ENCODE measurements at regions not wholly inside any gene's neighbourhood (a gene's known extent, or its start where the extent isn't known, plus 50 kb on each side); places are given as distances from the start of the nearest gene placed in this dataset.
"Not testable (repeated sequence)": the region's sequence is repeated elsewhere in the genome, so short reads cannot be mapped to it uniquely, and the experiment has no call there.

GRCh38 chr4:77454858-77455257, 150.8 kb upstream of the CXCL13 start:
- Histone ChIP-seq H3K4me2 (ENCODE audit: low read length) (no peak overlapping the region), H3K9me3 (ENCODE audit: low read length) (no peaks in the 10 kb centered on the region), H3K4me3 (ENCODE audit: low read depth, low read length, poor library complexity, severe bottlenecking) (no peak overlapping the region), H3K4me1 (ENCODE audit: insufficient read depth, low read length, poor library complexity, severe bottlenecking) (no peaks in the 10 kb centered on the region), H3K27ac (ENCODE audit: low read depth, low read length, poor library complexity, severe bottlenecking) (no peak overlapping the region), H2AFZ (ENCODE audit: low read length) (no peak overlapping the region), H3K36me3 (ENCODE audit: insufficient read depth, low read length) (no peaks in the 10 kb centered on the region), H4K20me1 (ENCODE audit: insufficient read depth, low read length) (no peaks in the 10 kb centered on the region), H3K79me2 (ENCODE audit: insufficient read depth, low read depth, low read length) (no peaks in the 10 kb centered on the region), H3K9me2 (ENCODE audit: insufficient read depth, low read length) (no peaks in the 10 kb centered on the region)
- TF ChIP-seq EZH2phosphoT487 (IDR thresholded peaks at IDR 0.05; ENCODE audit: borderline replicate concordance, low read depth, low read length) = no peak
- CTCF ChIA-PET (ENCODE audit: unreplicated experiment) = no interaction called here
- DNase-seq (ENCODE audit: low spot score) = no peak
- no TSS peak for BruUV-seq (replicated peaks)
- intact Hi-C loops (cut with micrococcal nuclease; ENCODE audit: unreplicated experiment) = no loop called here
- POLR2A ChIA-PET = interaction anchor here (0.7 kb wide), 1 partner anchor 613 kb away, joined by 3 read pairs; no protein-coding TSS in a partner anchor

DNA sequence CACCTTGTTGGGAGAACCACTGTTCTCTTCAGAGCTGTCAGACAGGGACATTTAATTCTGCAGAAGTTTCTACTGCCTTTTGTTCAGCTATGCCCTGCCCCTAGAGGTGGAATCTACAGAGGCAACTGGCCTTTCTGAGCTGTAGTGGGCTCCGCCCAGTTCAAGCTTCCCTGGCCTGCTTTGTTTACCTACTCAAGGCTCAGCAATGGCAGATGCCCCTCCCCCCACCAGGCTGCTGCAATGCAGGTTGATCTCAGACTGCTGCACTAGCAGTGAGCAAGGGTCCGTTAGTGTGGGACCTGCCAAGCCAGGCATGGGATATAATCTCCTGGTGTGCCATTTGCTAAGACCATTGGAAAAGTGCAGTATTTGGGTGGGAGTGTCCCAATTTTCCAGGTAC, 141.5 kb upstream of the CXCL13 start:
- H3K9me3 ChIP-seq (ENCODE audit: low read length); DNase-seq (ENCODE audit: low spot score); H4K20me1 ChIP-seq (ENCODE audit: insufficient read depth, low read length); H3K4me2 ChIP-seq (ENCODE audit: low read length); CTCF ChIA-PET (ENCODE audit: unreplicated experiment); H3K27ac ChIP-seq (ENCODE audit: low read depth, low read length, poor library complexity, severe bottlenecking); H3K9me2 ChIP-seq (ENCODE audit: insufficient read depth, low read length); intact Hi-C loops (cut with micrococcal nuclease; ENCODE audit: unreplicated experiment); POLR2A ChIA-PET; H3K4me3 ChIP-seq (ENCODE audit: low read depth, low read length, poor library complexity, severe bottlenecking); BruUV-seq (replicated peaks); H3K36me3 ChIP-seq (ENCODE audit: insufficient read depth, low read length); H3K4me1 ChIP-seq (ENCODE audit: insufficient read depth, low read length, poor library complexity, severe bottlenecking); H2AFZ ChIP-seq (ENCODE audit: low read length); H3K79me2 ChIP-seq (ENCODE audit: insufficient read depth, low read depth, low read length): not testable (repeated sequence)

GRCh38 chr4:77465271-77465670, 140.3 kb upstream of the CXCL13 start:
- Histone ChIP-seq H3K36me3 (ENCODE audit: insufficient read depth, low read length) (no peaks in the 10 kb centered on the region), H3K27ac (ENCODE audit: low read depth, low read length, poor library complexity, severe bottlenecking) (no peak overlapping the region), H3K79me2 (ENCODE audit: insufficient read depth, low read depth, low read length) (no peaks in the 10 kb centered on the region), H3K4me2 (ENCODE audit: low read length) (no peak overlapping the region), H4K20me1 (ENCODE audit: insufficient read depth, low read length) (no peaks in the 10 kb centered on the region), H3K9me2 (ENCODE audit: insufficient read depth, low read length) (no peaks in the 10 kb centered on the region), H3K9me3 (ENCODE audit: low read length) (no peaks in the 10 kb centered on the region), H2AFZ (ENCODE audit: low read length) (no peak overlapping the region), H3K4me1 (ENCODE audit: insufficient read depth, low read length, poor library complexity, severe bottlenecking) (no peaks in the 10 kb centered on the region), H3K4me3 (ENCODE audit: low read depth, low read length, poor library complexity, severe bottlenecking) (no peak overlapping the region)
- no TSS peak for BruUV-seq (replicated peaks)
- ChIA-PET CTCF (ENCODE audit: unreplicated experiment) (no interaction called here), POLR2A (interaction anchor here (0.6 to 1.2 kb wide), 3 partner anchors 9 to 15 kb away, joined by 3 to 5 read pairs (median 3); no protein-coding TSS in a partner anchor)
- TF ChIP-seq EZH2phosphoT487 (IDR thresholded peaks at IDR 0.05; ENCODE audit: borderline replicate concordance, low read depth, low read length) = no peak
- TF ChIP-seq, protein P1, sequence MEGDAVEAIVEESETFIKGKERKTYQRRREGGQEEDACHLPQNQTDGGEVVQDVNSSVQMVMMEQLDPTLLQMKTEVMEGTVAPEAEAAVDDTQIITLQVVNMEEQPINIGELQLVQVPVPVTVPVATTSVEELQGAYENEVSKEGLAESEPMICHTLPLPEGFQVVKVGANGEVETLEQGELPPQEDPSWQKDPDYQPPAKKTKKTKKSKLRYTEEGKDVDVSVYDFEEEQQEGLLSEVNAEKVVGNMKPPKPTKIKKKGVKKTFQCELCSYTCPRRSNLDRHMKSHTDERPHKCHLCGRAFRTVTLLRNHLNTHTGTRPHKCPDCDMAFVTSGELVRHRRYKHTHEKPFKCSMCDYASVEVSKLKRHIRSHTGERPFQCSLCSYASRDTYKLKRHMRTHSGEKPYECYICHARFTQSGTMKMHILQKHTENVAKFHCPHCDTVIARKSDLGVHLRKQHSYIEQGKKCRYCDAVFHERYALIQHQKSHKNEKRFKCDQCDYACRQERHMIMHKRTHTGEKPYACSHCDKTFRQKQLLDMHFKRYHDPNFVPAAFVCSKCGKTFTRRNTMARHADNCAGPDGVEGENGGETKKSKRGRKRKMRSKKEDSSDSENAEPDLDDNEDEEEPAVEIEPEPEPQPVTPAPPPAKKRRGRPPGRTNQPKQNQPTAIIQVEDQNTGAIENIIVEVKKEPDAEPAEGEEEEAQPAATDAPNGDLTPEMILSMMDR (conservative IDR thresholded peaks at IDR 0.05; ENCODE audit: low read length) = peak; percentile 56
- intact Hi-C loops (cut with micrococcal nuclease; ENCODE audit: unreplicated experiment) = no loop called here
- no peak for DNase-seq (ENCODE audit: low spot score)

DNA sequence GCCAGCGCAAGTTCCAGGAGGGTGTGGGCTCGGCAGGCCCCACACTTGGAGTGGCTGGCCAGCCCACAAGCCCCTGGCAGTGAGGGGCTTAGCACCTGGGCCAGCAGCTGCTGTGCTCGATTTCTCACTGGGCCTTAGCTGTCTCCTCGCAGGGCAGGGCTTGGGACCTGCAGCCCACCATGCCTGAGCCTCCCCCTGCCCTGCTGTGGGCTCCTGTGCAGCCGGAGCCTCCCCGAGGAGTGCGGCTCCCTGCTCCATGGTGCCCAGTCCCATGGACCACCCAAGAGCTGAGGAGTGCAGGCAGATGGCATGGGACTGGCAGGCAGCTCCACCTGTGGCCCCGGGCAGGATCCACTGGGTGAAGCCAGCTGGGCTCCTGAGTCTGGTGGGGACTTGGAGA, 139.2 kb upstream of the CXCL13 start:
- no TSS peak for BruUV-seq (replicated peaks)

More for the DNA sequence above, 139.2 kb upstream of the CXCL13 start:
- Histone ChIP-seq H3K79me2 (ENCODE audit: insufficient read depth, low read depth, low read length) (no peaks in the 10 kb centered on the region), H3K4me1 (ENCODE audit: insufficient read depth, low read length, poor library complexity, severe bottlenecking) (no peaks in the 10 kb centered on the region), H3K4me2 (ENCODE audit: low read length) (no peak overlapping the region), H2AFZ (ENCODE audit: low read length) (no peak overlapping the region), H3K4me3 (ENCODE audit: low read depth, low read length, poor library complexity, severe bottlenecking) (no peak overlapping the region), H3K9me3 (ENCODE audit: low read length) (no peaks in the 10 kb centered on the region), H3K36me3 (ENCODE audit: insufficient read depth, low read length) (no peaks in the 10 kb centered on the region), H3K9me2 (ENCODE audit: insufficient read depth, low read length) (no peaks in the 10 kb centered on the region), H4K20me1 (ENCODE audit: insufficient read depth, low read length) (no peaks in the 10 kb centered on the region), H3K27ac (ENCODE audit: low read depth, low read length, poor library complexity, severe bottlenecking) (no peak overlapping the region)
- ChIA-PET CTCF (ENCODE audit: unreplicated experiment) (no interaction called here), POLR2A (no interaction called here)
- TF ChIP-seq EZH2phosphoT487 (IDR thresholded peaks at IDR 0.05; ENCODE audit: borderline replicate concordance, low read depth, low read length) = no peak
- TF ChIP-seq, protein P1 (conservative IDR thresholded peaks at IDR 0.05; ENCODE audit: low read length) = no peak
- intact Hi-C loops (cut with micrococcal nuclease; ENCODE audit: unreplicated experiment) = no loop called here
- no peak for DNase-seq (ENCODE audit: low spot score)

Measured in OCI-LY7 (cell line).